Endothelial cell of umbilical vein (primary cell): ENCODE measurements at regions not wholly inside any gene's neighbourhood (a gene's known extent, or its start where the extent isn't known, plus 50 kb on each side); places are given as distances from the start of the nearest gene placed in this dataset.

Experiments used
- BruUV-seq: library from RNA; stranded (reverse); fragments of 400-500 nt; replicated peaks from 2 replicates; lab custom pipeline; 2021; lab: Mats Ljungman, UMichigan
- CTCF ChIA-PET: fragments of 300-600, 350-600 bp; sonication (Branson Sonifier 250); formaldehyde crosslinking; loops from one replicate; lab custom pipeline; 2021; ENCODE audit warnings: antibody characterized with exemption, inconsistent platforms; lab: Charles Lee
- POLR2A ChIA-PET: fragments of 300-600, 350-600 bp; sonication (Branson Sonifier 250); formaldehyde crosslinking; loops from one replicate; lab custom pipeline; 2021; ENCODE audit warnings: antibody characterized with exemption, inconsistent platforms; lab: Charles Lee
- DNase-seq: peaks from one replicate; pipeline ENCODE4 v3.0.0-alpha.2; 2011; ENCODE audit warnings: low read depth, low spot score
- FAIRE-seq: peaks from 2 replicates; lab custom pipeline; 2011; peaks lifted over from hg19 to GRCh38; lab: Jason Lieb, UNC
- H2AFZ ChIP-seq: 2 replicates; pipeline ENCODE4 v1.6.0; 2012; ENCODE audit warnings: low read depth, low read length, control low read depth, inconsistent platforms
- H3K27ac ChIP-seq: 2 replicates; pipeline ENCODE4 v1.5.1; 2011; ENCODE audit warnings: low read depth, mild to moderate bottlenecking, control low read depth, low read length, moderate library complexity; ENCODE audit not compliant: insufficient read depth
- H3K27me3 ChIP-seq, 2 experiments: 2 replicates each; pipeline versions ENCODE4 v1.6.0 to v1.6.1; 2011; ENCODE audit warnings: low read length in 2 of 2, mixed read lengths in 1 of 2; ENCODE audit not compliant: control insufficient read depth in 2 of 2, insufficient read depth in 2 of 2
- H3K36me3 ChIP-seq, 2 experiments: 2 replicates in 1 of 2; 3 replicates in 1 of 2; pipeline ENCODE4 v1.5.1; 2011; ENCODE audit warnings: low read length in 2 of 2, mild to moderate bottlenecking in 1 of 2, moderate library complexity in 1 of 2; ENCODE audit not compliant: control insufficient read depth in 2 of 2, insufficient read depth in 2 of 2; ENCODE audit errors: extremely low read depth in 1 of 2
- H3K4me1 ChIP-seq: 3 replicates; pipeline ENCODE4 v1.5.1; 2011; ENCODE audit warnings: mild to moderate bottlenecking, low read length; ENCODE audit not compliant: control insufficient read depth, insufficient read depth; ENCODE audit errors: extremely low read depth
- H3K4me2 ChIP-seq: 2 replicates; pipeline ENCODE4 v1.6.1; 2011; ENCODE audit warnings: low read length, control low read depth, mixed read lengths; ENCODE audit not compliant: insufficient read depth
- H3K4me3 ChIP-seq, 3 experiments: fragments of 200-600 bp in 1 of 3; sonication (generic), shearing (Covaris generic) in 1 of 3; replicated peaks in 1 of 3; 2 replicates each; pipeline ENCODE4 v1.5.1; 2011 to 2016; ENCODE audit warnings: control low read depth in 3 of 3, low read length in 3 of 3, mild to moderate bottlenecking in 2 of 3, inconsistent platforms in 1 of 3, low read depth in 1 of 3, moderate library complexity in 1 of 3; ENCODE audit not compliant: insufficient read depth in 1 of 3
- H3K79me2 ChIP-seq: 2 replicates; pipeline ENCODE4 v1.6.0; 2012; ENCODE audit warnings: low read length, inconsistent platforms; ENCODE audit not compliant: control insufficient read depth, insufficient read depth
- H3K9ac ChIP-seq: replicated peaks from 2 replicates; pipeline ENCODE3; 2011; ENCODE audit warnings: low read length, control low read depth; ENCODE audit not compliant: insufficient read depth; ENCODE audit errors: extremely low read depth
- H3K9me1 ChIP-seq: replicated peaks from 3 replicates; pipeline ENCODE4 v1.6.0; 2011; ENCODE audit warnings: mild to moderate bottlenecking, low read length; ENCODE audit not compliant: control insufficient read depth, insufficient read depth; ENCODE audit errors: extremely low read depth
- H3K9me3 ChIP-seq: replicated peaks from 2 replicates; pipeline ENCODE4 v1.5.1; 2012; ENCODE audit warnings: low read length, inconsistent platforms; ENCODE audit not compliant: control insufficient read depth, insufficient read depth
- H4K20me1 ChIP-seq: replicated peaks from 2 replicates; pipeline ENCODE3; 2011; ENCODE audit warnings: mild to moderate bottlenecking, low read length; ENCODE audit not compliant: control insufficient read depth, insufficient read depth; ENCODE audit errors: extremely low read depth
- EZH2 ChIP-seq: IDR thresholded peaks from 2 replicates; pipeline ENCODE4 v1.6.1; 2012; ENCODE audit warnings: borderline replicate concordance, low read depth, mild to moderate bottlenecking, moderate library complexity, low read length, inconsistent platforms; ENCODE audit not compliant: severe bottlenecking
- FOS ChIP-seq: IDR thresholded peaks from 2 replicates; pipeline ENCODE4 v1.6.1; 2011; ENCODE audit warnings: mild to moderate bottlenecking, low read length, moderate library complexity, borderline replicate concordance; ENCODE audit not compliant: insufficient read depth
- GATA2 ChIP-seq: IDR thresholded peaks from 2 replicates; pipeline ENCODE4 v1.7.0; 2011; ENCODE audit warnings: low read depth, mild to moderate bottlenecking, moderate library complexity, mixed read lengths, low read length; ENCODE audit not compliant: insufficient read length, insufficient read depth
- JUN ChIP-seq: IDR thresholded peaks from 2 replicates; pipeline ENCODE4 v1.6.1; 2011; ENCODE audit warnings: borderline replicate concordance, low read depth; ENCODE audit not compliant: insufficient read length, insufficient read depth
- MYC ChIP-seq: IDR thresholded peaks from one replicate; pipeline ENCODE4 v1.6.1; 2011; ENCODE audit warnings: mild to moderate bottlenecking, low read depth, low read length
- POLR2A ChIP-seq: IDR thresholded peaks from 2 replicates; pipeline ENCODE4 v1.6.1; 2012; ENCODE audit warnings: low read depth, mild to moderate bottlenecking, control low read depth, low read length
- POLR2AphosphoS5 ChIP-seq: IDR thresholded peaks from 2 replicates; pipeline ENCODE4 v1.6.1; 2012; ENCODE audit warnings: low read depth, mild to moderate bottlenecking, control low read depth, low read length, moderate library complexity; ENCODE audit not compliant: insufficient read depth
- dilution Hi-C: fragments of 300-500 bp; cut with MboI; formaldehyde crosslinking; loops from one replicate; pipeline ENCODE4 v1.15.0; 2019; ENCODE audit warnings: low sequenced_read_pairs; ENCODE audit not compliant: extremely low pct_ligation_motif_present
- intact Hi-C: fragments of 100-400 bp; cut with micrococcal nuclease; formaldehyde crosslinking; loops from one replicate; pipeline ENCODE4 v1.10.0; 2022
- TF ChIP-seq, protein P1 (sequence below), 2 donors: IDR thresholded peaks; 1 replicate in 1 of 2; 2 replicates in 1 of 2; pipeline ENCODE4 v1.5.1; 2011; ENCODE audit warnings: low read length in 2 of 2, mild to moderate bottlenecking in 2 of 2, moderate library complexity in 2 of 2, control low read depth in 1 of 2, inconsistent platforms in 1 of 2, low read depth in 1 of 2; ENCODE audit not compliant: insufficient read depth in 1 of 2; ENCODE audit errors: extremely low read depth in 1 of 2
- TF ChIP-seq, protein P2 (sequence below): IDR thresholded peaks from 2 replicates; pipeline ENCODE4 v1.6.1; 2011; ENCODE audit not compliant: insufficient read depth, insufficient read length

GRCh38 chr10:118234683-118235082 is 107.4 kb downstream of the FAM204A start:
- Histone ChIP-seq H3K79me2 (no peaks in the 10 kb centered on the region), H3K27ac (no peak overlapping the region), H3K36me3 (no peaks in the 10 kb centered on the region), H2AFZ (no peak overlapping the region), H3K9ac (no peak overlapping the region), H3K9me3 (no peaks in the 10 kb centered on the region), H3K9me1 (no peaks in the 10 kb centered on the region), H3K4me1 (no peaks in the 10 kb centered on the region), H4K20me1 (no peaks in the 10 kb centered on the region), H3K27me3 (peaks cover 0 to 1% of the 10 kb centered on the region in 2 experiments), H3K4me3 (no peak overlapping the region), H3K4me2 (no peak overlapping the region)
- TF ChIP-seq POLR2AphosphoS5 (no peak), FOS (no peak), EZH2 (no peak), GATA2 (no peak), MYC (no peak), JUN (no peak), POLR2A (no peak)
- TF ChIP-seq, protein P1, sequence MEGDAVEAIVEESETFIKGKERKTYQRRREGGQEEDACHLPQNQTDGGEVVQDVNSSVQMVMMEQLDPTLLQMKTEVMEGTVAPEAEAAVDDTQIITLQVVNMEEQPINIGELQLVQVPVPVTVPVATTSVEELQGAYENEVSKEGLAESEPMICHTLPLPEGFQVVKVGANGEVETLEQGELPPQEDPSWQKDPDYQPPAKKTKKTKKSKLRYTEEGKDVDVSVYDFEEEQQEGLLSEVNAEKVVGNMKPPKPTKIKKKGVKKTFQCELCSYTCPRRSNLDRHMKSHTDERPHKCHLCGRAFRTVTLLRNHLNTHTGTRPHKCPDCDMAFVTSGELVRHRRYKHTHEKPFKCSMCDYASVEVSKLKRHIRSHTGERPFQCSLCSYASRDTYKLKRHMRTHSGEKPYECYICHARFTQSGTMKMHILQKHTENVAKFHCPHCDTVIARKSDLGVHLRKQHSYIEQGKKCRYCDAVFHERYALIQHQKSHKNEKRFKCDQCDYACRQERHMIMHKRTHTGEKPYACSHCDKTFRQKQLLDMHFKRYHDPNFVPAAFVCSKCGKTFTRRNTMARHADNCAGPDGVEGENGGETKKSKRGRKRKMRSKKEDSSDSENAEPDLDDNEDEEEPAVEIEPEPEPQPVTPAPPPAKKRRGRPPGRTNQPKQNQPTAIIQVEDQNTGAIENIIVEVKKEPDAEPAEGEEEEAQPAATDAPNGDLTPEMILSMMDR (IDR thresholded peaks at IDR 0.05; ENCODE audit: extremely low read depth in 1 of 2, insufficient read depth in 1 of 2, low read depth in 1 of 2, low read length in 2 of 2) = no peak
- TF ChIP-seq, protein P2, sequence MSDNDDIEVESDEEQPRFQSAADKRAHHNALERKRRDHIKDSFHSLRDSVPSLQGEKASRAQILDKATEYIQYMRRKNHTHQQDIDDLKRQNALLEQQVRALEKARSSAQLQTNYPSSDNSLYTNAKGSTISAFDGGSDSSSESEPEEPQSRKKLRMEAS = no peak
- FAIRE-seq = no peak
- POLR2A ChIA-PET = no interaction called here
- no TSS peak for BruUV-seq
- CTCF ChIA-PET = no interaction called here
- DNase-seq = no peak
- intact Hi-C loops = no loop called here
- dilution Hi-C loops = no loop called here
